VCaP (cell line): ENCODE measurements at regions not wholly inside any gene's neighbourhood (a gene's known extent, or its start where the extent isn't known, plus 50 kb on each side); places are given as distances from the start of the nearest gene placed in this dataset.

Experiments used
- H3K27ac ChIP-seq: fragments of 450-650 bp; 2 replicates; pipeline ENCODE4 v1.5.1; 2017
- CTCF ChIP-seq: fragments of 450-650 bp; conservative IDR thresholded peaks from 2 replicates; pipeline ENCODE4 v1.5.1; 2017; ENCODE audit warnings: mild to moderate bottlenecking, moderate library complexity

DNA sequence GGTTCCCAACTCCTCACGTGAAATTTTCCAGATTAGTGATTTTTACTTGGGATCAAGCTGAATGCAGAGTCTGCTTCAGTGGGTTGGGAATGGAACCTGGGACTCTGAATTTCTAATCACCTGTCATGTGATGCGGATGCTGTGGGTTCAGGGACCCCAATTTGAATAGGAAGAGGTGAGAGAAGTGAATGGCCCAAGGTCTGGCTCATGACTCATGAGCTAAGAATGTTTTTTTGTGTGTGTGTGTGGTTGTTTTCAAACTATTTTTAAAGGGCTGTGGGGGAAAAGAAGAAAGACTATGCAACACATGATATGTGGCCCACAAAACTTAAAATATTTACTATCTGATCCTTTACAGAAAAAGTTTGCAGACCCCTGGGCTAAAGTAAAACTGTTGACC lies 108.5 kb upstream of the CYRIA start:
- no peak for TF ChIP-seq CTCF
- no peak overlapping the region for H3K27ac ChIP-seq

GRCh38 chr2:16773080-16773713 lies 107.6 kb upstream of the CYRIA start:
- H3K27ac ChIP-seq: no peak overlapping the region
- peak; percentile 82 for TF ChIP-seq CTCF

DNA sequence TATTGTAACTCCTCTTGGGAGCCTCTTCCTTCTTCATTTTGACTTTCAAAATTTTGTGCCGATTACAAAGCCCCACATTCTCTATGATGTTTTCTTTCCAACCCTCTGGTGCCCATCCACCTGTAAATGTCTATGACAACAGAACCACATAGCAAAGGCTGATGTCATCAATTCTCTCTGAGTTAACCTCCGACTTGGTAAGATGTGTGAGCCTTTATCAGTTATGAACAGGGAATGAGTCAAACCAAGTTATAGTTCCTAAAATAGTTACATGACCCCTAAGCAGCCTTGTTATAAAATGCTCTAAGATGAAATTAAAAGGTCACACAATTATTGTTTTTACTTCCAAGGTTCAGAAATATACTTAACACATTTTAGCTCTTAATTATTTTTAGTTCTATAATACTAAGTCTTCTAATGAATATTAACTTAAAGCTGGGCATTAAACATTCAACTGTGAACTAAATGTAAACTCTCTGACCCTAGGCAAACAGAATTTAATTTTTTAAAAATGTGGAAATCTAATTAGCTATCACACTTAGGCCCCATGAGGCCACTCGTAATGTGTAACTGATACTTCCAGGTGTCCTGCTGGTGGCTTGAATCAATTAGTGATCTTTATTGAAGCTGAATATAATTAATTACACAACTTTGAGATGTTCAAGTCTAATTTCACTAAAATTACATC lies 102.3 kb upstream of the CYRIA start:
- H3K27ac ChIP-seq: no peak overlapping the region
- TF ChIP-seq CTCF: no peak

DNA sequence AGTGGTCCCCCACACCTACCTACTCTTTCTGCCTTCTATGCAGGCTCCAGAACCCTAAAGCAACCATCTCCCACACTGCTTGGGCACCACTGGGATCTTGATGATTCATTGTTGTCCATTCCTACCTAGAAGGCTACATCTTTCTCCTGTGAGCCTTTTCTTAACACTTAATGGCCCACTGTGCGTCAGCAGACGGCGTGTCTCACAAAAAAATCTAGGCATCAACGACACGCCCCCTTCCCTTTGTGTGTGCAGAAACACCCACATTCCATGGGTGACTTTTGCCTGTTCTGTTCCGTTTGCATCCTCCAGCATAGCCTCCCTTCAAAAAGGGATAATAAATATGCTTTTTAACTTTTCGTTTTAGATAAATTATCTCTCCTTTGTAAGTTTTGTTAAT lies 99.7 kb upstream of the CYRIA start:
- no peak for TF ChIP-seq CTCF
- H3K27ac ChIP-seq: no peak overlapping the region

DNA sequence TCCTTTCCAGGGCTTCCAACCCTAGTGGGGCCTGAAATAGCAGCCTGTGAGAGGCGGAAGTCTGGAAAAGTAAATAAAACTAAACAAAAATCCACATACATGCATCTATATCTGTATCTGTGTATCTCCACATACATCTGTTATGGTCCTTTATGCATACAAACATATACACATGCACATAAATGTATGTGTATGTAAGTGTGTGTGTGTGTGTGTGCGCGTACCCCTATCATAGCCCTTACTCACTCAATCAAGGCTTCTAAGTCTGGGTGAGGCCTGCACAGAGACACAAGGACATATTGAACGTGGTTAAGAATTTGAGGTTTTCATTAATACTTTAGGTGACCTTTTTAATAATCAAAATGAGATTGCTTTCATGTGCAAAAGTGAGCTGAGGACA lies 98.9 kb upstream of the CYRIA start:
- H3K27ac ChIP-seq: no peak overlapping the region
- TF ChIP-seq CTCF: no peak

DNA sequence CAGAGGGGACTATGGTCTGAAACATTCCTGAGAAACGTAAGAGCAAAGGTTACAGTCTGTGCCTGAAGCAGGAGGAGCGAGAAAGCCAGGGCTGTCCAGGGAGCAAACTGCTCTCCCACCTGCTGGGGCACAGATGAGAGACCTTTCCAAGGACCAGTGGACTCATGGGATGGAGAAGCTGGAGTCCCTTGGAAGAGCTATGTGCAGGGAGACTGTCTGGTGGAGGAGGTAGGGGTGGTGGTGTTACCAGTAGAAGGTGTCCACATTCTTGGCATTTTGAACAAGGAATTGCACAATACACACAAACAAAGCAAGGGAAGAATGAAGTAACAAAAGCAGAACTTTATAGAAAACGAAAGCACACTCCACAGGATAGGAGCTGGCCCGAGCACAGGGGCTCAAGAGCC lies 97.9 kb upstream of the CYRIA start:
- no peak overlapping the region for H3K27ac ChIP-seq
- TF ChIP-seq CTCF: no peak

GRCh38 chr2:16763056-16763455 lies 97.4 kb upstream of the CYRIA start:
- no peak overlapping the region for H3K27ac ChIP-seq
- no peak for TF ChIP-seq CTCF
